Liver (tissue), 8 donors: ENCODE measurements at regions not wholly inside any gene's neighbourhood (a gene's known extent, or its start where the extent isn't known, plus 50 kb on each side); places are given as distances from the start of the nearest gene placed in this dataset.

Experiments
- DNase-seq: peaks from one replicate; pipeline ENCODE4 v3.0.0-alpha.2; 2017; ENCODE audit warnings: low spot score
- H3K27ac ChIP-seq, 2 donors: one replicate each; pipeline ENCODE4 v1.7.0; 2013; ENCODE audit warnings: inconsistent platforms in 2 of 2, low read length in 2 of 2, control low read depth in 1 of 2, low read depth in 1 of 2, mild to moderate bottlenecking in 1 of 2
- H3K27me3 ChIP-seq, 4 donors: one replicate each; pipeline versions ENCODE4 v1.6.1 to v1.7.0; 2013; ENCODE audit warnings: low read length in 3 of 4, inconsistent platforms in 1 of 4, mild to moderate bottlenecking in 1 of 4, moderate library complexity in 1 of 4; ENCODE audit not compliant: control insufficient read depth in 4 of 4, insufficient read depth in 4 of 4
- H3K36me3 ChIP-seq, 4 donors: one replicate each; pipeline versions ENCODE4 v1.6.1 to v1.7.0; 2013; ENCODE audit warnings: low read length in 3 of 4, mild to moderate bottlenecking in 3 of 4, low read depth in 1 of 4, moderate library complexity in 1 of 4; ENCODE audit not compliant: control insufficient read depth in 4 of 4, insufficient read depth in 3 of 4
- H3K4me1 ChIP-seq, 4 donors: one replicate each; pipeline versions ENCODE4 v1.6.1 to v1.7.0; 2013; ENCODE audit warnings: low read length in 3 of 4, mild to moderate bottlenecking in 3 of 4, moderate library complexity in 1 of 4; ENCODE audit not compliant: control insufficient read depth in 4 of 4, insufficient read depth in 4 of 4
- H3K4me3 ChIP-seq, 3 donors: one replicate each; pipeline versions ENCODE4 v1.6.1 to v1.7.0; 2013; ENCODE audit warnings: low read length in 3 of 3, control low read depth in 1 of 3, low read depth in 1 of 3, mild to moderate bottlenecking in 1 of 3
- H3K9ac ChIP-seq, 2 donors: one replicate each; pipeline ENCODE4 v1.7.0; 2013; ENCODE audit warnings: low read length in 2 of 2, mild to moderate bottlenecking in 2 of 2, moderate library complexity in 2 of 2, control low read depth in 1 of 2, low read depth in 1 of 2
- H3K9me3 ChIP-seq, 4 donors: one replicate each; pipeline versions ENCODE4 v1.6.1 to v1.7.0; 2013; ENCODE audit warnings: low read length in 3 of 4; ENCODE audit not compliant: control insufficient read depth in 4 of 4
- CTCF ChIP-seq: fragments of 150-350 bp; IDR thresholded peaks from 2 replicates; pipeline ENCODE4 v1.5.1; 2017; ENCODE audit warnings: improper control_type of control experiment, low read depth, low read length; ENCODE audit not compliant: missing input control
- EGR1 ChIP-seq, 2 donors: IDR thresholded peaks; 2 replicates each; pipeline ENCODE4 v1.6.1; 2016 to 2018; ENCODE audit warnings: antibody characterized with exemption in 2 of 2, low read depth in 2 of 2
- FOXA1 ChIP-seq: IDR thresholded peaks from 2 replicates; pipeline ENCODE4 v1.6.1; 2016; ENCODE audit warnings: antibody characterized with exemption
- HNF4A ChIP-seq, 2 donors: conservative IDR thresholded peaks; 2 replicates each; pipeline ENCODE4 v1.6.1; 2016; ENCODE audit warnings: antibody characterized with exemption in 2 of 2, mild to moderate bottlenecking in 2 of 2
- HNF4G ChIP-seq: IDR thresholded peaks from 2 replicates; pipeline ENCODE4 v1.6.1; 2016; ENCODE audit warnings: antibody characterized with exemption
- JUND ChIP-seq, 2 donors: IDR thresholded peaks; 2 replicates each; pipeline ENCODE4 v1.6.1; 2016; ENCODE audit warnings: antibody characterized with exemption in 2 of 2
- MAX ChIP-seq: IDR thresholded peaks from 2 replicates; pipeline ENCODE4 v1.6.1; 2016; ENCODE audit warnings: antibody characterized with exemption
- NR2F2 ChIP-seq: IDR thresholded peaks from 2 replicates; pipeline ENCODE4 v1.6.1; 2016; ENCODE audit warnings: antibody characterized with exemption
- RAD21 ChIP-seq, 2 donors: IDR thresholded peaks; 2 replicates each; pipeline ENCODE4 v1.6.1; 2016; ENCODE audit warnings: antibody characterized with exemption in 2 of 2, mild to moderate bottlenecking in 2 of 2
- REST ChIP-seq: IDR thresholded peaks from 2 replicates; pipeline ENCODE4 v1.6.1; 2016; ENCODE audit warnings: antibody characterized with exemption, mild to moderate bottlenecking
- RXRA ChIP-seq, 2 donors: IDR thresholded peaks; 2 replicates each; pipeline ENCODE4 v1.6.1; 2017 to 2018; ENCODE audit warnings: antibody characterized with exemption in 2 of 2, mild to moderate bottlenecking in 1 of 2
- SP1 ChIP-seq: IDR thresholded peaks from 2 replicates; pipeline ENCODE4 v1.6.1; 2018; ENCODE audit warnings: antibody characterized with exemption, mild to moderate bottlenecking
- TAF1 ChIP-seq: conservative IDR thresholded peaks from 2 replicates; pipeline ENCODE4 v1.6.1; 2016; ENCODE audit warnings: antibody characterized with exemption, mild to moderate bottlenecking
- YY1 ChIP-seq: IDR thresholded peaks from 2 replicates; pipeline ENCODE4 v1.6.1; 2016; ENCODE audit warnings: antibody characterized with exemption, mild to moderate bottlenecking
- ZBTB33 ChIP-seq: IDR thresholded peaks from 2 replicates; pipeline ENCODE4 v1.6.1; 2016; ENCODE audit warnings: antibody characterized with exemption
- WGBS: extraction: QIAGEN DNeasy Blood & Tissue Kit; methylation state at CpG from one replicate; pipeline ENCODE4 v1.1.7; 2013; 5-methylcytosine and 5-hydroxymethylcytosine counted together
- TF ChIP-seq, protein P1 (sequence below): IDR thresholded peaks from 2 replicates; pipeline ENCODE4 v1.6.1; 2016; ENCODE audit warnings: antibody characterized with exemption
- donor health status: healthy.
- donor health status: healthy.
- donor health status: healthy.
- donor health status: healthy.
- donor health status: healthy.

DNA sequence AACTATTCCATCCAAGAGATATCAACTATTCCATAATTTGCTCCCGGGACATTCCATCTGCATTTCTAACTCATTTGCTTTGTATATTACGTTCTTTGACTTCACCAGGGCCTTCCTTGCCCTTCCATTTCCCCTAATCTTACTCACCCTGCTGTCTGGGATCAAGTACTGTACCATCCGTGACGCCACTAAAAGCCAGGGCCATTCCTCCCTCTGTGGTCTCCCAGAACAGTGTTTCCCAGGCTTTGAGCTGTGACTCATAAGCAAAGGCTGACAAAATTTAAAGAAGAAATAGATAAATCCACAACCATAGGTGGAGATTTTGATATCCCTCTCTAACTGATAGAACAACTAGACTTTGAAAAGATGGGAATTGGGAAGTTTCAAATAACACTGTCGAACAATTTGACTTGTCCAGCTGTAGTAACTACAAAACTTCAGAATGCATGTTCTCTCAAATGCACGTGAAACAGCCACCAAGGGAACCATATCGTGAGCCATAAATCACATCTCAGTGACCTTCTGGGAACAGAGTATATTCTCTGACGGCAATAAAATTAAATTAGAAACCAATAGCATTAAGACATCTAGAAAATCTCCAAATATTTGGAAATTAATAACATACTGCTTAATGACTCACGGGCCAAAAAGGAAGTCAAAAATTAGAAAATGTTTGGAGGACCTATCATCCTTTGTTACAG, 501.0 kb downstream of the SETD4 start:
- Histone ChIP-seq H3K9ac (no peak overlapping the region), H3K27ac (no peak overlapping the region), H3K36me3 (no peaks in the 10 kb centered on the region), H3K4me3 (no peak overlapping the region), H3K27me3 (peaks cover 0 to 4% (median 0%) of the 10 kb centered on the region in 4 donors), H3K9me3 (no peaks in the 10 kb centered on the region), H3K4me1 (no peaks in the 10 kb centered on the region)
- WGBS, result 86% methylated on average over 9 of the region's 9 CpGs
- DNase-seq, result no peak
- TF ChIP-seq EGR1 (IDR thresholded peaks at IDR 0.05; ENCODE audit: low read depth in 2 of 2), result no peak
- no peak for TF ChIP-seq ZBTB33
- no peak for TF ChIP-seq SP1
- TF ChIP-seq NR2F2, result no peak
- TF ChIP-seq JUND (IDR thresholded peaks at IDR 0.05), result no peak
- no peak for TF ChIP-seq TAF1
- no peak for TF ChIP-seq HNF4G
- no peak for TF ChIP-seq REST
- TF ChIP-seq, protein P1, sequence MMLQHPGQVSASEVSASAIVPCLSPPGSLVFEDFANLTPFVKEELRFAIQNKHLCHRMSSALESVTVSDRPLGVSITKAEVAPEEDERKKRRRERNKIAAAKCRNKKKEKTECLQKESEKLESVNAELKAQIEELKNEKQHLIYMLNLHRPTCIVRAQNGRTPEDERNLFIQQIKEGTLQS, result no peak
- no peak for TF ChIP-seq HNF4A (conservative IDR thresholded peaks at IDR 0.05)
- TF ChIP-seq FOXA1, result no peak
- TF ChIP-seq YY1, result no peak
- no peak for TF ChIP-seq RAD21 (IDR thresholded peaks at IDR 0.05)
- TF ChIP-seq CTCF, result no peak
- TF ChIP-seq RXRA (IDR thresholded peaks at IDR 0.05), result no peak
- TF ChIP-seq MAX, result no peak

DNA sequence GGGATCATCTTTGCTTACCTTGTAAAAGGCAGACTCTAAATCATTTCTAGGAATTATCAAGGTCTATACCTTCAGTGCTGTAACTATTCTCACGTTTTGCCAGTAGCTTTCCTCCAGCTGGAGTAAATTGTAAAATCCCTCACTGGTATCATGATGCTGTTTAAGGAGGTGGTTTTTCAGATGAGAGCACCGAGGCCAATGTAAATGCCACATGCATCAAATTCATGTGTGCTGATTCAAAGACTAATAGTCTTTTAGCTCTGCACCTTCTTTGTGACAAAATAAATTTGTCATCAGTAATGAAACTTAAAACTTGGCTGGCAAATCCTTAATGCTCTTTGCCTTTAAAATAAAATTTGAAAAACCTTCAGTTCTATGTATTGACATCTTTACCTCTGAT, 503.8 kb downstream of the SETD4 start:
- Histone ChIP-seq H3K9ac (no peak overlapping the region), H3K27me3 (peaks cover 0 to 2% (median 0%) of the 10 kb centered on the region in 4 donors), H3K4me3 (no peak overlapping the region), H3K36me3 (no peaks in the 10 kb centered on the region), H3K9me3 (no peaks in the 10 kb centered on the region), H3K4me1 (no peaks in the 10 kb centered on the region), H3K27ac (no peak overlapping the region)
- 46% methylated on average over 2 of the region's 2 CpGs for WGBS
- DNase-seq, result no peak
- TF ChIP-seq SP1 (no peak), MAX (no peak), REST (no peak), CTCF (no peak), HNF4A (conservative IDR thresholded peaks at IDR 0.05) (no peak)
